Nephron progenitor cell (in vitro differentiated cells): ENCODE measurements at regions not wholly inside any gene's neighbourhood (a gene's known extent, or its start where the extent isn't known, plus 50 kb on each side); places are given as distances from the start of the nearest gene placed in this dataset.
A peak's percentile ranks its signal among the peaks of the same experiment; 100 is the strongest.
"Not testable (repeated sequence)": the region's sequence is repeated elsewhere in the genome, so short reads cannot be mapped to it uniquely, and the experiment has no call there.

ENCODE experiments used
- DNase-seq: peaks from one replicate; pipeline ENCODE4 v3.0.0; 2021
- H3K27ac Mint-ChIP-seq: 2 replicates; pipeline ENCODE4 v1.8.0; 2021; ENCODE audit warnings: mild to moderate bottlenecking, moderate library complexity, mixed read lengths
- H3K27me3 Mint-ChIP-seq: 2 replicates; pipeline ENCODE4 v1.8.0; 2021; ENCODE audit warnings: mild to moderate bottlenecking, low read depth, mixed read lengths; ENCODE audit not compliant: poor library complexity
- H3K36me3 Mint-ChIP-seq: 2 replicates; pipeline ENCODE4 v1.8.0; 2021; ENCODE audit warnings: low read depth, mixed read lengths
- H3K4me1 Mint-ChIP-seq: 2 replicates; pipeline ENCODE4 v1.8.0; 2021; ENCODE audit warnings: mixed read lengths
- H3K4me3 Mint-ChIP-seq: 2 replicates; pipeline ENCODE4 v1.8.0; 2021; ENCODE audit warnings: mild to moderate bottlenecking, moderate library complexity, mixed read lengths
- H3K9me3 Mint-ChIP-seq: 2 replicates; pipeline ENCODE4 v1.8.0; 2021; ENCODE audit warnings: mild to moderate bottlenecking, moderate library complexity, mixed read lengths
- TF ChIP-seq, protein P1 (sequence below): fragments of 200-600 bp; sonication (generic); IDR thresholded peaks from 2 replicates; pipeline ENCODE4 v1.5.0; 2021; ENCODE audit warnings: antibody characterized with exemption

DNA sequence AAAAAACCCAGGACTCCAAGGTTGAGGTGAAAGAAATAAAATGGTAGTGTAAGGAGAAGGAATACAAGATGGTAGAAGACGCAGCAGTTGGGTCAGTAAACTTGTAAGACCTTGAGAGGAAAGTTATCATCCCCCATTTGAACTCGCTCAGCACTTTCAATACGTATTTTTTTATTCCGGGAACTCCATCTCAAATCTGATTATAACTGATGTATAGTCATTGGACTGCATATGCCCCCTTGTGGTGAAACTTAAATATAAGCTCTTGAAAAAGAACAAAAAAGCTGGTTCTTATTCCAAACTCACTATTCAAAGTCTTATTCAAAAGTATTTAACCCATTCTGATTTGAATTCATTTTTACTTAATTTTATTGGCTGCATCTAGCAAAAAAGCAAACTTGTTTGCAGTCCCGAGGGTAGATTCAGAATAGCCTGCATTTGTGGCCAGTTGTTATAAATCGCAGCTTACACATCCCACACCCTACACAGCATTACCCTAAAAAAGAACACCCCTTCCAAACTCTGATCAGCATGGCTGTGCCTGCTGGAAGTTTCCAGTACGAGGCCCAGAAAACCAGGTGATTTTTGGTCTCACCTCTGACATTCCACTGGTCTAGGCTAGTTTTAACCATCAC, 118.0 kb downstream of the ESM1 start:
- Mint-ChIP-seq H3K4me1 (peaks cover 9% of the 10 kb centered on the region), H3K27ac (no peak overlapping the region), H3K4me3 (no peak overlapping the region), H3K36me3 (no peaks in the 10 kb centered on the region), H3K9me3 (no peaks in the 10 kb centered on the region), H3K27me3 (peaks cover 9% of the 10 kb centered on the region)
- TF ChIP-seq, protein P1, sequence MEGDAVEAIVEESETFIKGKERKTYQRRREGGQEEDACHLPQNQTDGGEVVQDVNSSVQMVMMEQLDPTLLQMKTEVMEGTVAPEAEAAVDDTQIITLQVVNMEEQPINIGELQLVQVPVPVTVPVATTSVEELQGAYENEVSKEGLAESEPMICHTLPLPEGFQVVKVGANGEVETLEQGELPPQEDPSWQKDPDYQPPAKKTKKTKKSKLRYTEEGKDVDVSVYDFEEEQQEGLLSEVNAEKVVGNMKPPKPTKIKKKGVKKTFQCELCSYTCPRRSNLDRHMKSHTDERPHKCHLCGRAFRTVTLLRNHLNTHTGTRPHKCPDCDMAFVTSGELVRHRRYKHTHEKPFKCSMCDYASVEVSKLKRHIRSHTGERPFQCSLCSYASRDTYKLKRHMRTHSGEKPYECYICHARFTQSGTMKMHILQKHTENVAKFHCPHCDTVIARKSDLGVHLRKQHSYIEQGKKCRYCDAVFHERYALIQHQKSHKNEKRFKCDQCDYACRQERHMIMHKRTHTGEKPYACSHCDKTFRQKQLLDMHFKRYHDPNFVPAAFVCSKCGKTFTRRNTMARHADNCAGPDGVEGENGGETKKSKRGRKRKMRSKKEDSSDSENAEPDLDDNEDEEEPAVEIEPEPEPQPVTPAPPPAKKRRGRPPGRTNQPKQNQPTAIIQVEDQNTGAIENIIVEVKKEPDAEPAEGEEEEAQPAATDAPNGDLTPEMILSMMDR: peak; percentile 65
- DNase-seq: no peak

GRCh38 chr5:54864911-54865515, 120.4 kb downstream of the ESM1 start:
- not testable (repeated sequence) for H3K27me3 Mint-ChIP-seq, H3K9me3 Mint-ChIP-seq, H3K36me3 Mint-ChIP-seq

GRCh38 chr5:54862036-54862435, 123.4 kb downstream of the ESM1 start:
- Mint-ChIP-seq H3K27me3 (peaks cover 10% of the 10 kb centered on the region), H3K4me3 (no peak overlapping the region), H3K36me3 (no peaks in the 10 kb centered on the region), H3K4me1 (peaks cover 7% of the 10 kb centered on the region), H3K27ac (no peak overlapping the region), H3K9me3 (peaks cover 37% of the 10 kb centered on the region)
- TF ChIP-seq, protein P1: no peak
- no peak for DNase-seq

More at GRCh38 chr5:54864911-54865515, 120.4 kb downstream of the ESM1 start:
- not testable (repeated sequence) for H3K4me3 Mint-ChIP-seq, H3K4me1 Mint-ChIP-seq, DNase-seq, H3K27ac Mint-ChIP-seq

DNA sequence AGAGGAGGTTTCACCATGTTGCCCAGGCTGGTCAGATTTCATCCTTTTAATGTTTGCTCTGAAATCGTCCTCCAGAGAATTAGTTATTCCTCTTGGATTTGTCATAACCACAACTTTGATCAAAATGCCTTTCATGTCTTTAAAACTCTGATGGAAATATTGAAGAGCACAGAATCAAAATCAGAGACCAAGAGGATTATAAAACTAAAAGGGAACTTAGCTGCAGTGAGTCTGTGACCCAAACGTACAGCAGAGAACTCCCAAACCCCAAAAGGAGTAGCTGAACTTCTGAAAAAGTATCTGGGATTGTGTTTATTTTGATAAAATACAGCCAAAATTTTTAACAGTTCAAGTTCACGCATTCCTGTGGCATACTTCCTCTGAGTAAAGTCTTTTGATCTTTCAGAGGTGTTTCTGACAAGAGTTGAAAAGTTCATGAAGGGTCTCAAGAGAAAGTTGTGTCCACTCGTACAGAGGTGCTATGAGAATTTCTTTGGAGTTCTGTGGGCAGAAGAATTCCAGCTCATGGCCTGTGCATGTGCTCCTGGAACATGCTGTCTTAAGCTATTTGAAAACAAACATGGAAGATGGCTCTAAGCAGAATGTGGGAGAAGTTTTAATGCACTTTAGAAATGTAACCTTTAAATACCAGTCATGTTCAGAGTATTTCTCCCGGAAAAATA, 124.0 kb downstream of the ESM1 start:
- TF ChIP-seq, protein P1: no peak
- Mint-ChIP-seq H3K4me1 (peaks cover 7% of the 10 kb centered on the region), H3K4me3 (no peak overlapping the region), H3K27ac (no peak overlapping the region), H3K36me3 (no peaks in the 10 kb centered on the region), H3K9me3 (peaks cover 39% of the 10 kb centered on the region), H3K27me3 (peaks cover 13% of the 10 kb centered on the region)
- DNase-seq: no peak

- TF ChIP-seq, protein P1: no peak
- Mint-ChIP-seq H3K27me3 (peaks cover 10% of the 10 kb centered on the region), H3K9me3 (peaks cover 39% of the 10 kb centered on the region), H3K4me1 (peaks cover 7% of the 10 kb centered on the region), H3K36me3 (no peaks in the 10 kb centered on the region), H3K27ac (no peak overlapping the region), H3K4me3 (no peak overlapping the region)
- no peak for DNase-seq
These were observed 125.1 kb downstream of the ESM1 start for GRCh38 chr5:54860321-54860720.

DNA sequence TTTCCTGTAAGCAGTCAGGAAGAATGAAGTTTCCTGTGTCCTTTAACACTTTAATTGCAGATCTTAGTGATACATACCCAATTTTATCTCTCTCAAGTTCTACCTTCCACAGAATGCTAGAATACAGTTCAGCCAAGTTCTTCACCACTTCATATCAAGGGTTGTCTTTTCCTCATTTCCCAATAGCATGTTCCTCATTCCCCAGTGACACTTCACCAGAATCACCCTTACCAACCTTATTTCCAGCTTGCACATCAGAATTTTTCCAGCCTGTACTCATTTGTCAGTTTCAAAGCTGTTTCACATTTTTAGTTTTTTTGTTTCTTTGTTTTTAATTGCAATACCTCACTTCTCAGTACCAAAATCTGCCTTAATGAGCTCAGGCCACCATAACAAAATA, 126.1 kb downstream of the ESM1 start:
- no peak for DNase-seq
- TF ChIP-seq, protein P1: no peak
- peaks cover 10% of the 10 kb centered on the region for H3K27me3 Mint-ChIP-seq
- no peak overlapping the region for H3K27ac Mint-ChIP-seq
- H3K9me3 Mint-ChIP-seq: peaks cover 39% of the 10 kb centered on the region
- peaks cover 7% of the 10 kb centered on the region for H3K4me1 Mint-ChIP-seq
- H3K36me3 Mint-ChIP-seq: no peaks in the 10 kb centered on the region
- H3K4me3 Mint-ChIP-seq: no peak overlapping the region
